NCI-H69 (cell line): ENCODE measurements at regions not wholly inside any gene's neighbourhood (a gene's known extent, or its start where the extent isn't known, plus 50 kb on each side); places are given as distances from the start of the nearest gene placed in this dataset.

Experiments used
- DNase-seq: peaks from one replicate; lab custom pipeline; 2025; lab: John Stamatoyannopoulos, UW

DNA sequence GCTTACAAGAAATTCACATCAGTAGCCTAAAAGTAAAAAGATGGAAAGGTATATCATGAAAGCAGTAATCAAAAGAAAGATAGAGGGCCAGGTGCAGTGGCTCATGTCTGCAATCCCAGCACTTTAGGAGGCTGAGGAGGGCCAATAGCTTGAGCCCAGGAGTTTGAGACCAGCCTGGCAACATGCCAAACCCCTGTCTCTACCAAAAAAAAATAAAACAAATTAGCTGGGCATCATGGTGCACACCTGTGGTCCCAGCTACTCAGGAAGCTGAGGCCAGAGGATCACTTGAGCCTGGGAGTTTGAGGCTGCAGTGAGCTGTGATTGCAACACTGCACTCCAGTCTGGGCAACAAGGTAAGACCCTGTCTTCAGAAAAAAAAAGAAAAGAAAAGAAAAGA, 55.5 kb downstream of the GSPT2 start:
- peak; percentile 28 for DNase-seq

DNA sequence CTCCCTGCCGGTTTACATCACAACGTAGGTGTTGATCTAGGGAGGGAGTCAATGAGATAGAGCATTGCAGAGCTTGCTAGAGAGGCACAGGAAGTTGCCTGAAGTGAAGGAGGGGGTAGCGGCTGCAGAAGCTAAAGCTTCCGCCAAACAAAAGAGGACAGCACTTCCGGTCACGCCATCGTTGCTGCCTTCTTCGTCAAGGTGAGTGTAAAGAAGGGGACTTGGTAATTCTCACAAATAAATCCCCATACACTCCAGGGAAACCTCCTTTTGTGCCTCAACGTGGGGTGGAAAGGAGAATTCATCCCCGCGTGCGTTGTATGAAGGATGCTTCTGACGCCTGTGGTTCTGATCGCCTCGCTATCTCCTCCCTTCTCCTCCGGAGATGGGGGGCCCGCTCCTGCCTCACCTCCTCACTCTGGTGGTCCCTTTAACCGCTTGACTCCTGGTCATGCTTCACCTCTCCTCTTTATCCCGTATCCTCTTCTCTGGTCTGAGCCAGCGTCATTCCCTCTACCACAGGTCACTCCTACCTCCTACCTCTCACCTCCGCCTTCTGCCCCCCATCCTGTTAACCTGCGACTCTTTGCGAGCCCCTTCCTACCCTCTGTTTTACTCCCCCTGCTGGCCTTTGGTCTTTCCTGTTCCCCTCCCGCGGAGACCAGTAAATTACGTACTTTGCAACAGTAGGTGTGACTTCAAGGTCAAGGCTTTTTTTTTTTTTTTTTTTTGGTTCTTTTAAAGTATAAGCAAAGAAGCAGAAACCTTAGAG, 59.9 kb downstream of the GSPT2 start:
- DNase-seq = peak; percentile 87

DNA sequence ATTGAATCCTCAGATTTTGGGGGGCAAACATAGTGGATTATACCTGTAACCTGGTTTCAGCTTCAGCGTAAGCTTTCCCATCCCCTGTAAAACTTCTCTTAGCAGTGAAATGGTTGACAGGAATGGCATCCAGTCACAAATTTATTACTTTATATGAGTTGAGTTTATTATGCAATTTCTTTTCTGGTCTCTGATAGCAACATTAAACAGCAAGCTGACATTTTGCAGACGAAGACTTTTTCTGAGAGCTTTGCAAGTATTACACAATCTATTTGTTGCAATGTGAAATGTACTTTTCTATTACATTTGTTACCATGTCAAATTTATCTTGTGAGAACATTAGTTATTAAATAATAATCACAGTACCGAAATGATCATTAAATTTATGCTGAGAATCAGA, 60.6 kb downstream of the GSPT2 start:
- DNase-seq = no peak

DNA sequence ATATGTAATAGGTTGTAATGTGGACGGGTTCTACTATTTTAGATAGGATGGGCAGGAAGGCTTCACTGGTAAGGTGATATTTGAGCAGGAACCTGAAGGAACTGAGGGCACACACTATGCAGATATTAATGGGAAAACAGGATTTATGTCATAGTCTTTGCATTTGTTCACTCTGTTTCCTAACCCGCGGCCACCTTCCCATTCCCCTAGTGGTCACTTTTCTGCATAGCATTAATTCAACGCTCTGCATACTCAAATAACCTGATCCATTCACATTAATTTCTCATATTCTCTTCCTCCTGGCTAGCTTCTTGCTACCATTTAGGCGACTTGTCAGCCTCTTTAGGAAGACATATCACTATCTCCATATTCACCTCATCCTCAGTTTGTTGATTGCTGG, 61.5 kb downstream of the GSPT2 start:
- peak; percentile 4 for DNase-seq

DNA sequence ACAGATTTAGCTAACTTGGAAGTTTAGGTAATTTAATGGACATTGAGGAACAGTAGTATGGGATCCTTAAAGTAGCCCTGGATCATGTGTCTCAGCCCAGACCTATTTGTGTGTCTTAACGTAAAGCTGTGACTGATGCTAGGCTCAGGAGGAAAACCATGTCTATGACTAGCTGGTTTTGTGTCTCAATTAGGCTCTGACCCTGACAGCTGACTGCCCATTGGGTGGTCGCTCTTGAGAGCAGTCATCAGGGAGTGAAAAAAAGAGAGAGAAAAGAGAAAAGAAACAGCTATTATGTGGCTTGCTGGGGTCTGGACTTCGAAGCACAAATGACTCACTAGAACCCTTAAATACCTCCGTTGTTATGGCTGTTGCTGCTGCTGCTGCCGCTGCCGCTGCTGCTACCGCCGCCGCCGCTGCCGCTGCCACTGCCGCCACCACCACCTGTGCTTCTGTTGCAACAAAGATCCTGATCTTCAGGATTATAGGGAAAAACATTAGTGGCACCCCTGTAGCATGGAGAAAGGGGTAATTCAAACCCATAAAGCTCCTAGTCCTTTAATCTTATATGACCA, 70.7 kb downstream of the GSPT2 start:
- no peak for DNase-seq

DNA sequence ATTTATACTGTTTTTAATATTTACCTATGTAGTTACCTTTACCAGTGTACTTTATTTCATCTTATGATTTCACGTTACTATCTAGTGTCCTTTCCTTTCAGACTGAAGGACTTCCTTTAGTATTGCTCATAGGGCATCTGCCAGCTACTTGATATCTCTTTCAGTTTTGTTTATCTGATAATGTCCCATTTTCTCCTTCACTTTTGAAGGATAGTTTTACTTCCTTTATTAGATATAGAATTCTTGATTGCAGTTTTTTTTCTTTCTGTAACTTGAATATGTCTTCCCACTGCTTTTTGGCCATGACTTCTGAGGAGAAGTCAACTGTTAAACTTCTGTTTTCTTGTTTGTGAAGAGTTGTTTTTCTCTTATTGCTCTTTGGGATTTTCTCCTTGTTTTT, 69.4 kb upstream of the MAGED1 start:
- DNase-seq = no peak

DNA sequence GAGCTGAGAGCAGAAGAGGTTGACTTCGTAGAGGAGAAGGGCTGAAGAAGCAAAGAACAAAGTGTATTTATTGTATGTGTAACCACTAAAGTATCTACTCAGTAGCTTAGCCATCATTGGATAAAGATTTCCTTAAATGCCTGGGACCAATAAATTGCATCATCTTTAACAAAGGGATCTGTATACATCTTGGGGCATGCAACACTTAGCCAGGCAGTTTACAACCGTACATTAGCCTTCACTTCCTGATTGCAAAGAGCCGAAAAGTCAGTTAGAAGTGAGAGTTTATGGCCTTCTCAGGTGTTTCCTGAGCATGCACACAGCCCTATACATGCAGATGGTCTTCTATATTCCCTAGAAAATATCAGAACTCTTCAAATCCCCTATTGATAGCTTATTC, 68.0 kb upstream of the MAGED1 start:
- no peak for DNase-seq

DNA sequence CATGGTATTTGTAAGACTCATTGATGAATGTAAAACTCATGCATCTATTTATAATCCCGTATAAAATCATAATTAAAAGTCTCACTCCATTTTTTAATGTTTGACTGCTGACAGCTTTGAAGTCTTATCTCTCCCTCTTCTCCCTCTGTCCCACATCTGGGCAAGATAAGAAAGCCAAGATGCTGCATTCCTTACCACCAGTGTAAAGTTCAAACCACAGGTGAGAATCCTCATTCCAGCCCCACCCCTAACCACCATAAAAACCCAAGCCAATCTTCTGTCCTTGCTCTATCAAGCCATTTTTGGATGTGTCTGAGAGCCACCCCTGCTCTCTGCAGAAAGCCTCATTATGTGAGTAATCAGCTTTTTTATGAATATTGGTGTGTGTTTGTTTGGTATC, 59.3 kb upstream of the MAGED1 start:
- no peak for DNase-seq

DNA sequence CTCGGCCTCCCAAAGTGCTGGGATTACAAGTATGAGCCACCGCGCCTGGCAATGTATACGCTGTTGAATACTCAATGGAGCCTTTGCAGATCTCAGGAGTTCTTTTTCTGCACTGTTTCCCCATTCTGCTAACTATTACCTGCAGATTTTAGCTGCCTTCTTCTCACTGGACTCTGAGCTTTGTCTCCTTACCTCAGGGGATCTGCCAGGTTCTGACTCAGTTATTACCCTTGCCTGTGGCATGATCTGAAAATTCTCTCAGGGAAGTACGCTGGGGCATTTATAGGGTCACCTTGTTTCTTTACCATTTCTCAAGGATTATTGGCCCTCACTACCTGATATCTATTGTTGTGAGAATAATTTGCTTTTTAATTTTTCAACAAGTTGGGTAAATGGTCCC, 56.6 kb upstream of the MAGED1 start:
- DNase-seq = no peak

DNA sequence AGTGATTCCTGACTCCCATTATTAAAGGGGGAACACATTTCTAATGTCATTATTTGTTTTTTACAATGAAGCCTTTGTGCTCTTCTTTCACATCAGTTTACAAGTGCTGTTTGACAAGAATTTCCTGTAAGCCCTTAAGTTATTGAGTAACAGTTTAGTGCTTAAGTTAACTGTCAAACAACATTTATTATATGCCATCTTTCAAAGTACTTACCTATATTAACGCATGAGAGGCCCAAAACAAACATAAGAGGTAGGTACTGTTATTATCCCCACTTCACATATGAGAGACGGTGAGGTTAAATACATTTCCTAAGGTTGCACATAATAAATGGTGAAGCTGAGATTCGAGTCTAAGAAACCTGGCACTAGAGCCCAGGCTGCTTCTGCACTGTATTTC, 56.0 kb upstream of the MAGED1 start:
- DNase-seq = peak; percentile 19

DNA sequence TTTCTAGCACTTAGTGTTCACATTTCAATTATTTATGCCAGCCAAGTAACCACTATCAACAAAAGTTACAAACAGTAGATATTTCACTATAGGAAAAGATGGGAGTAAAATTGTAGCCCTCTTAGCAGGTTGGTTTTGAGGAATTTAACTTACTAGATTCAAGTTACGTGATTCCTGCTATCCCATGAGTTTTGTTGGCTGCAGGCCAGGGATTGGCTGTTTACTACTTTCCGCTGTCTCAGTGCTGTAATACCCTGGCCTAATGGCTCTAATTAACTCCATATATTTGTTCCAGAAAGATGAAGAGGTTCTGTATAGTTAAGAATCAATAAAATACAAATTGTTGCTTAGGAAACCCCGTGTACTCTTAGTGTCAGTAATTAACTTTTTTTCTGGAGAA, 55.5 kb upstream of the MAGED1 start:
- DNase-seq = peak; percentile 67
